Spinal cord (tissue), 9 donors: ENCODE measurements at regions not wholly inside any gene's neighbourhood (a gene's known extent, or its start where the extent isn't known, plus 50 kb on each side); places are given as distances from the start of the nearest gene placed in this dataset.

Experiments used
- DNase-seq, 6 donors: peaks; one replicate each; pipeline versions ENCODE4 v3.0.0 to v3.0.0-alpha.2; 2013 to 2015; ENCODE audit warnings: low spot score in 6 of 6, low read depth in 4 of 6
- H3K27ac ChIP-seq: one replicate; pipeline ENCODE4 v1.5.1; 2013; ENCODE audit warnings: low read depth, low read length, control low read depth
- H3K27me3 ChIP-seq: one replicate; pipeline ENCODE4 v1.6.1; 2013; ENCODE audit warnings: low read length; ENCODE audit not compliant: control insufficient read depth, insufficient read depth
- H3K36me3 ChIP-seq: one replicate; pipeline ENCODE4 v1.6.1; 2013; ENCODE audit warnings: low read length; ENCODE audit not compliant: control insufficient read depth, insufficient read depth
- H3K4me1 ChIP-seq: one replicate; pipeline ENCODE4 v1.6.1; 2013; ENCODE audit warnings: low read length; ENCODE audit not compliant: control insufficient read depth, insufficient read depth
- H3K4me3 ChIP-seq: one replicate; pipeline ENCODE4 v1.5.1; 2013; ENCODE audit warnings: low read depth, low read length, control low read depth
- H3K9me3 ChIP-seq: one replicate; pipeline ENCODE4 v1.6.1; 2013; ENCODE audit warnings: low read length; ENCODE audit not compliant: control insufficient read depth, insufficient read depth
- WGBS: methylation state at CpG from one replicate; pipeline ENCODE4 v1.1.5; 2013; ENCODE audit warnings: missing lambda C conversion rate; ENCODE audit not compliant: insufficient coverage; 5-methylcytosine and 5-hydroxymethylcytosine counted together
- donor health status: healthy.

DNA sequence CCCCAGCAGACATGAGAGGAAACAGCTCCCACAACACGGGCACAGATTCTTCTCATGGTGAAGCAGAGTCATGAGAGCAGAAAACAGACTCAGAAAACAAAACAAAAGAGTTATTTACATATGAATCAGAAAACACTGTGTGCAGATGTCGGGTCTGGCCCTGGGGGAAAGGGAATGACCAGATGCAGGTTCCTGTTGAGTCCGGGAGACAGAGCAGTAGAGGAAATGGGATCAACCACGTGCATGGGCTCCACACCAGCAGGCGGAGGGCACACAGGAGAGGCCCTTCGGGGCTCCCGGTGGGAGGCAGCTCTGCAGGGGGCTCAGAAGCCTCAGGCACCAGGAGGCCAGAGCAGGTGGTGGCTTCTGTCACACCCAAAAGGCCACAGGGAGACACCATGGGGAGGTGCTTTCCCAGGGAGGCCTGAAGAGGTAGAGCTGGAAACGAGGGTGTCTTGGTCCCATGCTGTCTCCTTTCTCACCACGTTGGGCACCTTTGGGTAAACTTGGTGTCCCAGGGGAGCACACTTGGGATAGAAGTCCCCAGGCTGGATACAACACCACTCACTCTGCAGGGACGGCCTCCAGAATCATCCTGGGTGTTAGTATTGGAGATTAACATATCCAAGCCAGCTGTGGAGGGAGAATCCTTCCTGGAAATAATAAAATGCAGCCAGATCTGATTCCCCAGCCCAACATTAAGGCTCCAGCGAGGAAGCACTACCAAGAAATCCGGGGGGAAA, 764.7 kb downstream of the BRD1 start:
- no peak for DNase-seq
- Histone ChIP-seq H3K36me3 (no peaks in the 10 kb centered on the region), H3K27me3 (no peaks in the 10 kb centered on the region), H3K9me3 (no peaks in the 10 kb centered on the region), H3K4me1 (peaks cover 19% of the 10 kb centered on the region), H3K4me3 (no peak overlapping the region), H3K27ac (no peak overlapping the region)
- WGBS, result 44% methylated on average over 8 of the region's 12 CpGs

DNA sequence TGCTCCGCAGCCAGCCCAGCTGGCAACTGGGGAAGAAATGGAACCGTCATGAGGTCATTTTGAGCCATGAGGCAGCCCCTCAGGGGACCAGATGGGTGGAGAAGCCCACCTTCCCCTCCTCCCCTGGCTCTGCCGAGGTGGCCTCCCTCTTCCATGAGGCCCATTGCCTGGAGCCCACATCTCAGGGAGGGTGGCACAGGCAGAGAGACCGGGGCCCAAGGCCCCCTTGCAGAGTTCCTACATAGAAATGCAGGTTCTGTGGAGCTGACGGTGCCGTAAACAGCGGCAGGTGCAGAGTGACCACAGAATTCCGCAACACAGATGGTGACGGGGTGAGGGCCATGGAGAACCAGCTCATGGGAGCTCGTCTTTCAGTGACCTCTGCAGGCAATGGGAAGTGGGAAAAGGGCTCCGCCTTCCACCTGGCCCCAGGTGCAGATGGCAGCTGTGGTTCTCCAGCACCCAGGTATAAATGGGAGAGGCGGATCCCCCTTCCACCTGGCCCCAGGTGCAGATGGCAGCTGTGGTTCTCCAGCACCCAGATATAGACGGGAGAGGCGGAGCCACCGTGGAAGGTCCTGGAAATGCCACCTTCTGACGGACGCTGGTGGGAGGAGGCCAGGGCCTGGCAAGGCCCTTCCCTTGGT, 765.4 kb downstream of the BRD1 start:
- Histone ChIP-seq H3K4me1 (peaks cover 19% of the 10 kb centered on the region), H3K4me3 (no peak overlapping the region), H3K9me3 (no peaks in the 10 kb centered on the region), H3K36me3 (no peaks in the 10 kb centered on the region), H3K27ac (no peak overlapping the region), H3K27me3 (no peaks in the 10 kb centered on the region)
- 88% methylated on average over 17 of the region's 17 CpGs for WGBS
- DNase-seq, result no peak

DNA sequence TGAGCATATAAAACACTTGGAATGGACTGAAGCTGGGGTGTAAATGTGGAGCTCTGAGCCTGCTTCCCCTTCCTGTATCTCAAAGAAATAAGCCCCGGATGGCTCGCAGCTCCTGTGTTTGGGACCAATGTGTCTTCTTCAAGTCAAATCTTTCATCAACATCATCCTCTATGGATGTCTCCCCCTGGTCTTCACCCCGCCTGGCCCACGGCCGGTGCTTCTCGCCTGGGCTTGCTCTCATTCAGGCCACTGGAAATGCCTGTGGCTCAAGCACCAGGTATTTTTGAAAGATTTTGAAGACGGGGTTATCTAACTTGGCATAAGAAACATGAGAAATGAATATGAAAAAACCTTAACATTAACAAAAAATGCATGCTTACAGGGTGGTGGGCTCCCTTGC, 769.8 kb downstream of the BRD1 start:
- H3K4me3 ChIP-seq, result no peak overlapping the region
- WGBS, result 75% methylated on average over 2 of the region's 7 CpGs
- H3K9me3 ChIP-seq, result no peaks in the 10 kb centered on the region
- H3K4me1 ChIP-seq, result peaks cover 9% of the 10 kb centered on the region
- no peaks in the 10 kb centered on the region for H3K36me3 ChIP-seq
- H3K27ac ChIP-seq, result no peak overlapping the region
- DNase-seq, result no peak
- no peaks in the 10 kb centered on the region for H3K27me3 ChIP-seq

DNA sequence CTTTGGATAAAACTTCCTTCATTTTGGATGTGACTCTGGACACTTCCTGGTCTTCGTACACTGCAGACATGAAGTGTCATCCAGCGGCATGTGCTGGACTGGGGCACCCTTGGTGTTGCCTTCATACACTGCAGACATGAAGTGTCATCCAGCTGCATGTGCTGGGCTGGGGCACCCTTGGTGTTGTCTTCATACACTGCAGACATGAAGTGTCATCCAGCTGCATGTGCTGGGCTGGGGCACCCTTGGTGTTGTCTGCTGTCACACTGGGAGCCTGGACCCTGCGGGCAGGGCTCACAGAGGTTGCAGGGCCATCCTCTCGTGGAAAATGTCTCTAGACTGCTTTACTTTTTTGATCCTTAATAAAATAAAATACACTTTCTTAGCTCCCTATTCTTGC, 771.4 kb downstream of the BRD1 start:
- Histone ChIP-seq H3K27ac (no peak overlapping the region), H3K9me3 (no peaks in the 10 kb centered on the region), H3K36me3 (no peaks in the 10 kb centered on the region), H3K4me3 (no peak overlapping the region), H3K4me1 (peaks cover 16% of the 10 kb centered on the region), H3K27me3 (no peaks in the 10 kb centered on the region)
- 98% methylated on average over 3 of the region's 4 CpGs for WGBS
- no peak for DNase-seq

DNA sequence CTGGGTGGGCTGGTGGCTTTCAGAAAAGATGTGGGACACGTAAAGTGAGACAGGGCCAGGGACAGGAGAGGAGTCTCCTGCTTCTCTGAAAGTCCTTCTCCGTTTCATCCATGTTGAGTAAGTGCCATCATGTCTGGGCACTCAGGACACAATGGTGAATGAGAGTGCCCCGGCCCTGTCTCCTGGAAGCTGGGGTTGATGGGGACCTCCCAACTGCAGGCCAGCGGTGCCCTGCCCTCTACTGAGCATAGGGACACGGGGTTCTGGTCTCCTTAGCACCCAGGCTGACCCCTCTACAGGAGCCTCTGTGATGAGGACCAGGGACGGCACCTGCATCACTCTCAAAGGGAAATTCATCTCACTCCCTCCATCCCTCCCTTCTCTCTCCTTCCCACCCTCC, 772.3 kb downstream of the BRD1 start:
- Histone ChIP-seq H3K4me3 (no peak overlapping the region), H3K36me3 (no peaks in the 10 kb centered on the region), H3K4me1 (peaks cover 20% of the 10 kb centered on the region), H3K9me3 (no peaks in the 10 kb centered on the region), H3K27ac (no peak overlapping the region), H3K27me3 (no peaks in the 10 kb centered on the region)
- whole genome bisulfite sequencing, result 94% methylated on average over 6 of the region's 6 CpGs
- no peak for DNase-seq

DNA sequence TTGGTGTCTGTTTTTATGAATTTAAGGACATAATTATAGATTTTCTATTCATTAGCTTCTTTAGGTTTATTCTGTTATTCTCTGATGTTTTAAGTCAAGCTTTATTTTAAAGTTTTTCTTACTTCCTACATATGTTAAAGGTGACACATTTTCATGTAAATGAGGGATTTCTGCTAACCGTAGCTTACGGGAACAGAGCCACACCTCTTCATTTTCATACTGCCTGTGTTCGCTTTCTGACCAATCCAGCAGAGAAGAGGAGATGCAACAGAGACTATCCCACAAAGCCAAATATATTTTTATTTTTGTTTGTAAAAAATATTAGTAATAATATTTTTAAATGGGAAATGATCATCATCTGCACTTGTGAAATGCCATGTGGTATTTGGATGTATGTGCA, 774.1 kb downstream of the BRD1 start:
- Histone ChIP-seq H3K9me3 (no peaks in the 10 kb centered on the region), H3K36me3 (no peaks in the 10 kb centered on the region), H3K27me3 (no peaks in the 10 kb centered on the region), H3K27ac (no peak overlapping the region), H3K4me3 (no peak overlapping the region), H3K4me1 (peaks cover 28% of the 10 kb centered on the region)
- WGBS, result no CpG with 5 or more reads among the region's 3 CpGs
- DNase-seq, result no peak

DNA sequence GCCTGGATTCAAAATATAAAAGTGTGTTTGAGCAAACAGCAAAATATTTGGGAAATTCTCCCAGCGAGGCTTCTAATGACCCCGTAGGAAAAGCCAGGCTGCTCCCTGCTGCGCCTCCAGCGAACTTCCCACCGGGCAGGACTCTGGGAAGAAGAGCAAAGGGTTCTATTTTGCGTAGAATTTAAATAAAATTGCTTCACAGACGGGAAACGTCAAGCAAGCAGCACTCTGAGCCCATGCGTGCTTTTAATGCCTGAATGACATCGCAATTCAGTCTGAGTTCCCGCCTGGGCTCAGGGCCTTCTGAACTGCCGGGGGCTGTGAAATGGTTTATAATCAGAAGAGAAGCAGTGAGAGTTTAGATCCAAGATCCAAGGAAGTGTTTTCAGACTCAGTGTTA, 775.1 kb downstream of the BRD1 start:
- 66% methylated on average over 7 of the region's 12 CpGs for WGBS
- no peak overlapping the region for H3K27ac ChIP-seq
- no peak for DNase-seq

DNA sequence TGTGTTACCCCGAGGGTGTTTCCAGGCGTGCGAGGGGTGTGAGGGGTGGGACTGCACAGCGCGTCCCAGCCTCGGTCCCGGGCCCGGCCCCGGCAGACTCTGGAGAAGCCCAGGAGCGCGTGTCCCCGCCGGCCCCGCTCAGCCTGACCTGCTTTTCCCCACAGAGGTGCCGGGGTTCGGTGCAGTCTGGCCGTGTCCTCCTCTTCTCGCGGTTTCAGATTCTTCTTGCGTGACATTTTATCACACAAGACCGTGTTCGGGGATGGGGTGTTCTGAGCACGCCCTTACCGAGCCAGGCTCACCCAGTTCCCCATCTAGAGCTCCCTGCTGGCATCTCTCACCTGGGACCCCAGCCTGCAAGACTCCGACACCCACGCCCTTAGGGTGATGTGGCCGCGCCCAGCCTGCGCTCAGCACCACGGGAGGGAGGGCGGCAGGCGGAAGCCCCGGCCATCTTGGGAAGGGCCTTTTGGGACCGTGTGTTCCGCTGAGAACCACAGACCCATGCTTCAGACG, 775.6 kb downstream of the BRD1 start:
- Histone ChIP-seq H3K9me3 (no peaks in the 10 kb centered on the region), H3K4me3 (no peak overlapping the region), H3K4me1 (peaks cover 31% of the 10 kb centered on the region), H3K36me3 (no peaks in the 10 kb centered on the region), H3K27ac (no peak overlapping the region), H3K27me3 (peaks cover under 1% of the 10 kb centered on the region)
- DNase-seq, result peak in 1 of 6 donors; percentile 35
- 39% methylated on average over 32 of the region's 36 CpGs for WGBS

More for the DNA sequence above, 775.1 kb downstream of the BRD1 start:
- H3K27me3 ChIP-seq, result no peaks in the 10 kb centered on the region
- no peaks in the 10 kb centered on the region for H3K9me3 ChIP-seq
- H3K4me3 ChIP-seq, result no peak overlapping the region
- no peaks in the 10 kb centered on the region for H3K36me3 ChIP-seq
- H3K4me1 ChIP-seq, result peaks cover 30% of the 10 kb centered on the region

DNA sequence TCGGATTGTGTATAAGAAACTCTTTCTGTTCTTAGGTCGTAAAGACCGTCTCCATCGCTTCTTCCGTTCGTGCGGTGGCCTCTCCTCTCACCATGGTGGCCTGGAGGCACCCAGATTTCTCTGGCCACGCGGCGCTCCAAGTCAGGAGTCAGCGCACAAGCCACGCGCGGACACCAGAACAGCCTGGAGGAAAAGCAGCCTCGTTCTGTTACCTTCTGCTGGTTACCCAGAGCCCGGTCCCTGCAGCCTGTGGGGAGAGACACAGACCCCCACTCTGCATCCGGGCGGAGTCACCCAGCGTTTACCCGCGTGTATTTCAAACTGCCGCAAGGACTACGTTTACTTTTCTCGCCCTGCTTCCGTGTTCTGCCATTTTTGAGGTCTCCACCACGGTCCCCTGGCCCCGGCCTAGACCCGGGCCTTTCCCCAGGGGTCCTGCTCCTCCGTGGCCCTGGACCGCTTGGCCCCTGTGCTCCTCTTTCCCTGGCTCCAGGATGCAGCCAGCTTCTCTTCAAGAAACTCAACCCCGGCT, 776.1 kb downstream of the BRD1 start:
- H3K36me3 ChIP-seq, result no peaks in the 10 kb centered on the region
- WGBS, result 78% methylated on average over 30 of the region's 31 CpGs
- H3K27me3 ChIP-seq, result peaks cover 2% of the 10 kb centered on the region
- peaks cover 36% of the 10 kb centered on the region for H3K4me1 ChIP-seq
- no peaks in the 10 kb centered on the region for H3K9me3 ChIP-seq
- no peak for DNase-seq
- H3K27ac ChIP-seq, result no peak overlapping the region
- no peak overlapping the region for H3K4me3 ChIP-seq

DNA sequence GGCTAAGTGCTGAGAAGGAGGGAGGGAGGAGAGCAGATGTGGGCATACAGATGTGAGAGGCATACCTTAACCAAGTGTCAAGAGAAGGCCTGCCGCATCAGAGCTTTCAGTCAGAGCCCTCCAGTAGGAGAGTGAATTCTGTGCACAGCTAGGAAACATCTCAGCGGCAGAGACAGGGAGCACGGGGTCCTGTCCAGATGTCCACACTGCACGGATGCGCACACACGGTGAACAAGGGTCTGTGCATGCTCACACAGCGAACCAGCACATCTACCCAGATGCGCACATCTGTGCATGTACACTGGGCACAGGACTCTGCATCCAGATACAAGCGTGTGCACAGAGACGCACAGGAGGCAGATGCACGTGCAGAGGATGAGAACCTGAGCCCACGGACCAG, 778.0 kb downstream of the BRD1 start:
- H3K9me3 ChIP-seq, result no peaks in the 10 kb centered on the region
- H3K36me3 ChIP-seq, result peaks cover 1% of the 10 kb centered on the region
- H3K4me3 ChIP-seq, result no peak overlapping the region
- H3K27ac ChIP-seq, result no peak overlapping the region
- WGBS, result 87% methylated on average over 12 of the region's 12 CpGs
- H3K27me3 ChIP-seq, result peaks cover 2% of the 10 kb centered on the region
- DNase-seq, result no peak
- H3K4me1 ChIP-seq, result peaks cover 52% of the 10 kb centered on the region
